Bronchial epithelial cell (primary cell): ENCODE measurements at regions not wholly inside any gene's neighbourhood (a gene's known extent, or its start where the extent isn't known, plus 50 kb on each side); places are given as distances from the start of the nearest gene placed in this dataset.

ENCODE experiments used
- DNase-seq: peaks from one replicate; pipeline ENCODE4 v3.0.0-alpha.2; 2010; ENCODE audit warnings: low read depth
- FAIRE-seq: peaks from 2 replicates; lab custom pipeline; 2011; peaks lifted over from hg19 to GRCh38; lab: Jason Lieb, UNC
- H3K27me3 ChIP-seq: 2 replicates; pipeline ENCODE4 v1.5.1; 2011; ENCODE audit warnings: low read length; ENCODE audit not compliant: control insufficient read depth, insufficient read depth
- H3K36me3 ChIP-seq: 2 replicates; pipeline ENCODE4 v1.5.1; 2011; ENCODE audit warnings: low read length; ENCODE audit not compliant: control insufficient read depth, insufficient read depth
- H3K4me3 ChIP-seq: 2 replicates; pipeline ENCODE4 v1.5.1; 2011; ENCODE audit warnings: mild to moderate bottlenecking, low read depth, low read length, control low read depth
- CTCF ChIP-seq: IDR thresholded peaks from 2 replicates; pipeline ENCODE4 v1.5.1; 2011; ENCODE audit warnings: mild to moderate bottlenecking, moderate library complexity, low read length, control low read depth, inconsistent platforms; ENCODE audit not compliant: insufficient read depth, severe bottlenecking

GRCh38 chr16:6008670-6009069 is 911.1 kb upstream of the EEF2KMT start:
- TF ChIP-seq CTCF = no peak
- FAIRE-seq (no peak), DNase-seq (no peak)
- H3K27me3 ChIP-seq = no peaks in the 10 kb centered on the region
- no peaks in the 10 kb centered on the region for H3K36me3 ChIP-seq
- H3K4me3 ChIP-seq = no peak overlapping the region

GRCh38 chr16:5993356-5993755 is 895.8 kb upstream of the EEF2KMT start:
- Histone ChIP-seq H3K4me3 (no peak overlapping the region), H3K36me3 (no peaks in the 10 kb centered on the region), H3K27me3 (no peaks in the 10 kb centered on the region)
- DNase-seq (no peak), FAIRE-seq (no peak)
- no peak for TF ChIP-seq CTCF

GRCh38 chr16:5982979-5983378 is 885.4 kb upstream of the EEF2KMT start:
- Histone ChIP-seq H3K27me3 (no peaks in the 10 kb centered on the region), H3K36me3 (no peaks in the 10 kb centered on the region), H3K4me3 (no peak overlapping the region)
- TF ChIP-seq CTCF = no peak
- FAIRE-seq (no peak), DNase-seq (no peak)

GRCh38 chr16:5979905-5980550 is 882.4 kb upstream of the EEF2KMT start:
- no peaks in the 10 kb centered on the region for H3K27me3 ChIP-seq
- no peak for TF ChIP-seq CTCF

GRCh38 chr16:5977329-5977728 is 879.7 kb upstream of the EEF2KMT start:
- TF ChIP-seq CTCF = no peak
- no peaks in the 10 kb centered on the region for H3K27me3 ChIP-seq
- DNase-seq (no peak), FAIRE-seq (no peak)
- H3K4me3 ChIP-seq = no peak overlapping the region
- H3K36me3 ChIP-seq = no peaks in the 10 kb centered on the region

More at GRCh38 chr16:5979905-5980550, 882.4 kb upstream of the EEF2KMT start:
- Histone ChIP-seq H3K36me3 (no peaks in the 10 kb centered on the region), H3K4me3 (no peak overlapping the region)
- no peak for FAIRE-seq
- no peak for DNase-seq

- no peaks in the 10 kb centered on the region for H3K27me3 ChIP-seq
- DNase-seq = no peak
- no peak for TF ChIP-seq CTCF
- no peak overlapping the region for H3K4me3 ChIP-seq
- FAIRE-seq = no peak
- no peaks in the 10 kb centered on the region for H3K36me3 ChIP-seq
Measured at GRCh38 chr16:5972747-5973146, 875.2 kb upstream of the EEF2KMT start.
